Esophagus squamous epithelium (tissue), 5 donors: ENCODE measurements at regions not wholly inside any gene's neighbourhood (a gene's known extent, or its start where the extent isn't known, plus 50 kb on each side); places are given as distances from the start of the nearest gene placed in this dataset.

ENCODE experiments used
- DNase-seq: peaks from one replicate; lab custom pipeline; 2025; lab: John Stamatoyannopoulos, UW
- H3K27ac ChIP-seq, 4 donors: fragments of 200-600 bp; sonication (generic); one replicate each; pipeline ENCODE4 v1.5.1; 2016 to 2019; ENCODE audit warnings: mild to moderate bottlenecking in 1 of 4
- H3K27me3 ChIP-seq, 4 donors: fragments of 200-600 bp; sonication (generic); 1 replicate in 3 of 4; 2 replicates in 1 of 4; pipeline versions ENCODE4 v1.5.1 to v1.6.0; 2017 to 2021; ENCODE audit warnings: antibody characterized with exemption in 1 of 4
- H3K36me3 ChIP-seq, 3 donors: fragments of 200-600 bp; sonication (generic); one replicate each; pipeline ENCODE4 v1.5.1; 2016 to 2019
- H3K4me1 ChIP-seq, 3 donors: fragments of 200-600 bp; sonication (generic); one replicate each; pipeline ENCODE4 v1.5.1; 2017 to 2019
- H3K4me3 ChIP-seq, 4 donors: fragments of 200-600 bp; sonication (generic); 1 replicate in 3 of 4; 2 replicates in 1 of 4; pipeline ENCODE4 v1.5.1; 2016 to 2019; ENCODE audit warnings: mild to moderate bottlenecking in 2 of 4, moderate library complexity in 1 of 4
- H3K9me3 ChIP-seq, 3 donors: fragments of 200-600 bp; sonication (generic); one replicate each; pipeline ENCODE4 v1.5.1; 2016 to 2019
- CTCF ChIP-seq, 6 experiments: fragments of 450-650 bp in 4 of 6; fragments of 200-600 bp in 2 of 6; sonication (generic) in 2 of 6; IDR thresholded peaks; one replicate each; pipeline ENCODE4 v1.5.1; 2016 to 2019; ENCODE audit warnings: antibody characterized with exemption in 6 of 6, mild to moderate bottlenecking in 4 of 6, moderate library complexity in 4 of 6
- POLR2A ChIP-seq, 4 donors: fragments of 450-650 bp; IDR thresholded peaks; one replicate each; pipeline ENCODE4 v1.6.1; 2017; ENCODE audit warnings: antibody characterized with exemption in 4 of 4, mild to moderate bottlenecking in 4 of 4, moderate library complexity in 3 of 4
- WGBS, 2 donors: methylation state at CpG; one replicate each; pipeline ENCODE4 v1.1.5; 2018; 5-methylcytosine and 5-hydroxymethylcytosine counted together
- intact Hi-C: fragments of 100-400 bp; cut with DNase I; formaldehyde crosslinking; loops from one replicate; pipeline ENCODE4 v1.15.0; 2022
- donor health status: DM: yes; HTN: yes; CAD: no.

GRCh38 chr18:38010971-38011857 lies 445.6 kb upstream of the CELF4 start:
- H3K36me3 ChIP-seq = no peaks in the 10 kb centered on the region
- no peaks in the 10 kb centered on the region for H3K9me3 ChIP-seq
- no peak for DNase-seq
- no peak overlapping the region for H3K4me3 ChIP-seq
- TF ChIP-seq POLR2A (IDR thresholded peaks at IDR 0.05) (no peak), CTCF (IDR thresholded peaks at IDR 0.05) (no peak)
- H3K4me1 ChIP-seq = peaks cover 0 to 18% (median 0%) of the 10 kb centered on the region in 3 donors
- no peaks in the 10 kb centered on the region for H3K27me3 ChIP-seq
- intact Hi-C loops = no loop called here
- WGBS, 2 donors = 64 to 69% methylated on average over 4 of the region's 4 CpGs
- H3K27ac ChIP-seq = no peak overlapping the region

DNA sequence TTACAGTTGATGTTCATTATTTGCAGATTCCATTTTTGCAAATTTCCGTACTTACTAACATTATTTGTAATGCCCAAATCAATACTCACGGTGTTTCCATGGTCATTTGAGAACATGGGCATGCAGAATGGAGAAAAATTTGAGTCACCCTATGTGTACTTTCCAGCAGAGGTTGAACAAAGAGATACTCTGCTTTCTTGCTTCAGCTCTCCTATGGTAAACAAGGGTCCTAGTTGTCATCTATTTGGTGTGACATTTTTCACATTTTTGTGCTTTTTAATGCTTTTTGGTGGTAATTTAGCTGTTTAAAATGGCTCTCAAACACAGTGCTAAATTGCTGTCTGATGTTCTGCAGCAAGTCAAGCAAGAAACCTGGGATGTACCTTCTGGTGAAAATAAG lies 444.4 kb upstream of the CELF4 start:
- TF ChIP-seq POLR2A (IDR thresholded peaks at IDR 0.05) (no peak), CTCF (IDR thresholded peaks at IDR 0.05) (no peak)
- WGBS, 2 donors = 85 to 92% methylated on average over 2 of the region's 2 CpGs
- Histone ChIP-seq H3K4me1 (peaks cover 0 to 18% (median 0%) of the 10 kb centered on the region in 3 donors), H3K4me3 (no peak overlapping the region), H3K27ac (no peak overlapping the region), H3K27me3 (no peaks in the 10 kb centered on the region), H3K9me3 (no peaks in the 10 kb centered on the region), H3K36me3 (no peaks in the 10 kb centered on the region)
- DNase-seq = no peak
- intact Hi-C loops = no loop called here

GRCh38 chr18:38009320-38009719 lies 443.7 kb upstream of the CELF4 start:
- Histone ChIP-seq H3K9me3 (no peaks in the 10 kb centered on the region), H3K27me3 (no peaks in the 10 kb centered on the region), H3K36me3 (no peaks in the 10 kb centered on the region), H3K4me3 (no peak overlapping the region), H3K27ac (no peak overlapping the region), H3K4me1 (peaks cover 0 to 18% (median 0%) of the 10 kb centered on the region in 3 donors)
- DNase-seq = no peak
- WGBS, 2 donors = 54 to 87% methylated on average over 1 of the region's 1 CpG
- TF ChIP-seq CTCF (IDR thresholded peaks at IDR 0.05) = no peak
- no peak for TF ChIP-seq POLR2A (IDR thresholded peaks at IDR 0.05)
- intact Hi-C loops = no loop called here

- H3K27ac ChIP-seq = no peak overlapping the region
- WGBS, 2 donors = 58 to 70% methylated on average over 6 of the region's 6 CpGs
- TF ChIP-seq POLR2A (IDR thresholded peaks at IDR 0.05) = no peak
- H3K9me3 ChIP-seq = no peaks in the 10 kb centered on the region
- H3K4me1 ChIP-seq = peaks cover 0 to 18% (median 0%) of the 10 kb centered on the region in 3 donors
- no peaks in the 10 kb centered on the region for H3K27me3 ChIP-seq
- intact Hi-C loops = no loop called here
- H3K4me3 ChIP-seq = no peak overlapping the region
- no peak for DNase-seq
- no peaks in the 10 kb centered on the region for H3K36me3 ChIP-seq
Measured at GRCh38 chr18:38007676-38008330, 442.2 kb upstream of the CELF4 start.

DNA sequence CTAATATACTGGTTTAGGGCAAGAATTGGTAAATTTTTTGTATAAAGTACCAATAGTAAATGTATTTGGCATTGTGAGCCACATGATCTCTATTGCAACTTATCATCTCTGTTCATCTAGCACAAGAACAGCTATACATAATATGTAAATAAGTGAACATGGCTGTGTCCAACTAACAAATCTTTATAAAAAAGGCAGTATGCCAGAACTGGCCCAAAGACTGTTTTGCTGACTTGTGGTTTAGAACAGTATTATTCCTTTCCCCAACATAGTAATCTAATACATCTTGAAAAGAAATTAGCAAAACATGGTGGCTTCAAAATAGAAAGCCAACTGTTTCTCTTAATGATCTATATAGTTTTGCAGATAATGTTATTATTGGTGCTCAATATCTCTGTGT lies 441.4 kb upstream of the CELF4 start:
- TF ChIP-seq CTCF (IDR thresholded peaks at IDR 0.05) (no peak), POLR2A (IDR thresholded peaks at IDR 0.05) (no peak)
- Histone ChIP-seq H3K27ac (no peak overlapping the region), H3K27me3 (no peaks in the 10 kb centered on the region), H3K4me3 (no peak overlapping the region), H3K9me3 (no peaks in the 10 kb centered on the region), H3K36me3 (no peaks in the 10 kb centered on the region), H3K4me1 (peaks cover 0 to 18% (median 0%) of the 10 kb centered on the region in 3 donors)
- no peak for DNase-seq
- intact Hi-C loops = no loop called here
